Activated naive CD4-positive, alpha-beta T cell treated with anti-CD3 and anti-CD28 coated beads, Interleukin-2, amount 50 U/mL, for 24 hours (primary cell): ENCODE measurements at regions not wholly inside any gene's neighbourhood (a gene's known extent, or its start where the extent isn't known, plus 50 kb on each side); places are given as distances from the start of the nearest gene placed in this dataset.

ENCODE experiments used
- H3K27ac Mint-ChIP-seq: one replicate; pipeline ENCODE4 v1.8.0; 2021; ENCODE audit warnings: mild to moderate bottlenecking, mixed read lengths
- H3K27me3 Mint-ChIP-seq: one replicate; pipeline ENCODE4 v1.8.0; 2021; ENCODE audit warnings: mixed read lengths
- H3K36me3 Mint-ChIP-seq: one replicate; pipeline ENCODE4 v1.8.0; 2021; ENCODE audit warnings: mixed read lengths
- H3K4me1 Mint-ChIP-seq: one replicate; pipeline ENCODE4 v1.8.0; 2021; ENCODE audit warnings: mixed read lengths
- H3K4me3 Mint-ChIP-seq: one replicate; pipeline ENCODE4 v1.8.0; 2021; ENCODE audit warnings: mild to moderate bottlenecking, mixed read lengths
- H3K9me3 Mint-ChIP-seq: one replicate; pipeline ENCODE4 v1.8.0; 2021; ENCODE audit warnings: mixed read lengths

- H3K4me3 Mint-ChIP-seq = no peak overlapping the region
- H3K27me3 Mint-ChIP-seq = no peaks in the 10 kb centered on the region
- H3K4me1 Mint-ChIP-seq = peaks cover 16% of the 10 kb centered on the region
- no peaks in the 10 kb centered on the region for H3K36me3 Mint-ChIP-seq
- no peak overlapping the region for H3K27ac Mint-ChIP-seq
- no peaks in the 10 kb centered on the region for H3K9me3 Mint-ChIP-seq
Observed at GRCh38 chr13:40235160-40235796, 431.2 kb downstream of the FOXO1 start.

DNA sequence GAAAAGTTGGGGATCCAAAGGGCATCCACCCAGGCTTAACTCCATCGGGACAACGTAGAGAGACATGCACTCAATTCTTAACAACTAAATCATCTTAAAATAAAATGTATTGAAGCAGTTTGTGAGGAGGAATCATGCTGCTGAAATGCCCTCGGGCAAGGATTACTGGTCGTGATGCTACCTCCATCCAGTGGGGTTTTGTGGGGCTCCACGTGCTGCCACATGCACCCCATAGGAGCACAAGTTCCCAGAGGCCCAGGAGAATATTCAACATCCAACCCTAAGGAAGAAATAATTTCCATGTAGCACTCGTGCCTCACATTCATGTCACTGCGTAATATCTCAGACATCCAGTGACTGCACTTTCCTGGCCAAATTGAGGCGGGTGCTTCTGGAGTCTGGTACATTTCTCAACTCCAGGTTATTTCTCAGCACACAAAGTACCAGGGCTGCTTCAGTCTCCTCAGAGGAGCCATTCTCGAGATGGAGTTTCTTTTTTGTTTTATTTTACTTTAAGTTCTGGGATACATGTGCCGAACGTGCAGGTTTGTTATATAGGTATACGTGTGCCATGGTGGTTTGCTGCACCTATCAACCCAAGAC, 429.8 kb downstream of the FOXO1 start:
- H3K4me3 Mint-ChIP-seq = no peak overlapping the region
- no peaks in the 10 kb centered on the region for H3K27me3 Mint-ChIP-seq
- no peaks in the 10 kb centered on the region for H3K9me3 Mint-ChIP-seq
- no peaks in the 10 kb centered on the region for H3K36me3 Mint-ChIP-seq
- peaks cover 4% of the 10 kb centered on the region for H3K4me1 Mint-ChIP-seq
- no peak overlapping the region for H3K27ac Mint-ChIP-seq

DNA sequence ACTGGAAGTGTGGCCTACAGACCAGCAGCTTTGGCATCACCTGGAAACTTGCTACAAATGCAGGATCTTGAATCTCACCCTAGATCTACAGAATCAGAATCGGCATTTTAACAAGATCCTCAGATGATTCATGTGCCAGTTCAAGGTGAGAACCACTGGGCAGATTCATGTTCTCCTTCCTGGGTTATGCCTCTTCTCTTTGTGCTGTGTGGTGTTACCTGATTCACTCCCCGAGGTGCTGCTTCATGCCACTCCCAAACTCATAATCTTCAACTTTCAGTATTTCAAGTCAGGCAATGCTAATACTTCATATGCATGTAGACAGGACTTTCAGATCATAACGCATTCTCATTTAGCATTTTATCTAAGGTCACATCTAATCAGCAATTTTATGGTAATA, 427.7 kb downstream of the FOXO1 start:
- H3K27me3 Mint-ChIP-seq = no peaks in the 10 kb centered on the region
- no peaks in the 10 kb centered on the region for H3K36me3 Mint-ChIP-seq
- no peak overlapping the region for H3K4me3 Mint-ChIP-seq
- H3K4me1 Mint-ChIP-seq = no peaks in the 10 kb centered on the region
- H3K27ac Mint-ChIP-seq = no peak overlapping the region
- H3K9me3 Mint-ChIP-seq = no peaks in the 10 kb centered on the region

DNA sequence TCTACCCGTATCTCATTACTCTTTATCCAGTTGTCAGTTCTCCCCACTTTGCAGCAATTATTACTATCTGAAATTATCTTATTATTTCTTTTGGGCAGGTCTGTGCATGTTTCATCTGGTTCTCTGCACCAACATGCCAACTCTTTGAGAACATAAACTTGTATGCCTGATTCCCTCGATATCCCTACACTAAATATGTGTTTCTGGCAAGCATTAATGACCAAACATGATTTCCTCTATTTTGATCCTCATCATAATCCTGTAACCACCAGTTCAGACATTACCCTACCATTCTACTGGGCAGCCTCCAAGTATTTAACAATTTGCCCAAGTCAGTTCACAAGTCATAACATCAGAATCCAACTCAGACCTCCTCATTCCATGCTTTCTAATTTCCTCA, 426.1 kb downstream of the FOXO1 start:
- Mint-ChIP-seq H3K4me3 (no peak overlapping the region), H3K4me1 (peaks cover 8% of the 10 kb centered on the region), H3K27ac (no peak overlapping the region), H3K27me3 (no peaks in the 10 kb centered on the region), H3K36me3 (no peaks in the 10 kb centered on the region), H3K9me3 (no peaks in the 10 kb centered on the region)

- Mint-ChIP-seq H3K27me3 (no peaks in the 10 kb centered on the region), H3K4me1 (peaks cover 16% of the 10 kb centered on the region), H3K4me3 (no peak overlapping the region), H3K36me3 (no peaks in the 10 kb centered on the region), H3K27ac (no peak overlapping the region), H3K9me3 (no peaks in the 10 kb centered on the region)
Observed at GRCh38 chr13:40241125-40241798, 425.2 kb downstream of the FOXO1 start.

GRCh38 chr13:40243047-40243446, 423.4 kb downstream of the FOXO1 start:
- no peaks in the 10 kb centered on the region for H3K27me3 Mint-ChIP-seq
- H3K36me3 Mint-ChIP-seq = no peaks in the 10 kb centered on the region
- H3K4me3 Mint-ChIP-seq = no peak overlapping the region
- no peaks in the 10 kb centered on the region for H3K9me3 Mint-ChIP-seq
- peaks cover 26% of the 10 kb centered on the region for H3K4me1 Mint-ChIP-seq
- H3K27ac Mint-ChIP-seq = no peak overlapping the region

- H3K27ac Mint-ChIP-seq = no peak overlapping the region
- peaks cover 6% of the 10 kb centered on the region for H3K9me3 Mint-ChIP-seq
Observed at GRCh38 chr13:40243982-40244381, 422.5 kb downstream of the FOXO1 start.

DNA sequence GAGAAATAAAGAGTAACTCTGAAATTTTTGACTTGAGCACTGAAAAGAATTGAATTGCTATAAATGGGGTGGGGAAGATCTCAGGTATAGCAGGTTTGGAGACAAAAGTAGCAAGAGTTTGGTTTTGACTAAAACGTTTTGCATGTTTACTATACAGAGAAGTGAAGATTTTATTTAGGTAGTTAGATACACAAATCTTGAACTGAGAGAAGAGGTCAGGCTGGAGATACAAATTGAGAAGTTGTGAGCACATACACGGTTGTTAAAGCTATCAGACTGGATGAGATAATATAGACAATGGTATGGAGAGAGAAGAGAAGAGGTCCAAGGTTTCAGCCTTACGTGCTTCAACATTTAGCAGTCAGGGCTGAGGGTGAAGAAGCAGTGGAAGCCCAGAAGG, 420.9 kb downstream of the FOXO1 start:
- Mint-ChIP-seq H3K4me1 (peaks cover 35% of the 10 kb centered on the region), H3K36me3 (peaks cover 5% of the 10 kb centered on the region), H3K27ac (no peak overlapping the region), H3K9me3 (peaks cover 8% of the 10 kb centered on the region), H3K27me3 (no peaks in the 10 kb centered on the region), H3K4me3 (no peak overlapping the region)

More at GRCh38 chr13:40243982-40244381, 422.5 kb downstream of the FOXO1 start:
- Mint-ChIP-seq H3K36me3 (peaks cover 5% of the 10 kb centered on the region), H3K4me3 (no peak overlapping the region), H3K4me1 (peaks cover 35% of the 10 kb centered on the region), H3K27me3 (no peaks in the 10 kb centered on the region)

GRCh38 chr13:40247845-40248244, 418.6 kb downstream of the FOXO1 start:
- Mint-ChIP-seq H3K27ac (peak overlapping the region; percentile 56), H3K4me1 (peaks cover 55% of the 10 kb centered on the region), H3K4me3 (no peak overlapping the region), H3K9me3 (peaks cover 8% of the 10 kb centered on the region), H3K27me3 (no peaks in the 10 kb centered on the region), H3K36me3 (peaks cover 5% of the 10 kb centered on the region)

DNA sequence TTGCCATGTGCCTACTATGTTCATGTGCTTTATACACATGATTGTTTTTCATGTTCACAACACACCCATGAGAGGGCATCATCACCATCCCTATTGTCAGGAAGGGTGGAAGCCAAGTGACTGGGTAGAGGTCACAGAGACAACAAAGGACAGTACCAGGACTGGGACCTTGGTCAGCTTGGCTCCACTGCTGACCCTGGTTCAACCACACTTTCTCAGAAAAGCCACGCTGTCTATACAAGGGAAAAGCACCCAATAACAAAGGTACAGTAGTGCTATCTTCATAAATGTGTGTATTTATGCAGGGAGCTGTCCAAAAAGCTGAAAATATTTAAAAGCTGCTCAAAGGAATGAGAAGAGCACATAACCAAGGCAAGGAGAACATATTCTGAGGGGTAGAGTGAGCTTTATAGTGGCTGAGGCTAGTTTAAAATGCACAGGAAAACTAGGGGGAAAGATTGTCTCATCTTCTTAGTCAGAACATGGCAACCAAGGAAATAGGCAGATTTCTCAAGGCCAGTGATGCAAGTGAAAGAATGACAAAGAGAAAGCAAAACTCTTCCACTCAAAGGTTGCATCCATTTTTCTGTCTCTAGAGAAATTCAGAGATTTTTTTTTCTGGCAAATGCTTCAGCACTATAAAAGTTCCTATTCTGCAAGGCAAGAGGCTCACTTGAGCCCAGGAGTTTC, 415.0 kb downstream of the FOXO1 start:
- Mint-ChIP-seq H3K27ac (peak overlapping the region; percentile 76), H3K4me1 (peaks cover 48% of the 10 kb centered on the region), H3K4me3 (no peak overlapping the region), H3K36me3 (peaks cover 5% of the 10 kb centered on the region), H3K9me3 (peaks cover 8% of the 10 kb centered on the region), H3K27me3 (no peaks in the 10 kb centered on the region)

- Mint-ChIP-seq H3K27ac (no peak overlapping the region), H3K4me1 (peaks cover 48% of the 10 kb centered on the region), H3K4me3 (no peak overlapping the region), H3K36me3 (peaks cover 5% of the 10 kb centered on the region), H3K9me3 (peaks cover 8% of the 10 kb centered on the region), H3K27me3 (no peaks in the 10 kb centered on the region)
Observed at GRCh38 chr13:40252241-40252640, 414.2 kb downstream of the FOXO1 start.

GRCh38 chr13:40252676-40253075, 413.8 kb downstream of the FOXO1 start:
- H3K4me3 Mint-ChIP-seq = no peak overlapping the region
- peaks cover 8% of the 10 kb centered on the region for H3K9me3 Mint-ChIP-seq
- no peak overlapping the region for H3K27ac Mint-ChIP-seq
- peaks cover 44% of the 10 kb centered on the region for H3K4me1 Mint-ChIP-seq
- peaks cover 5% of the 10 kb centered on the region for H3K36me3 Mint-ChIP-seq
- H3K27me3 Mint-ChIP-seq = no peaks in the 10 kb centered on the region

- Mint-ChIP-seq H3K36me3 (no peaks in the 10 kb centered on the region), H3K4me1 (peaks cover 31% of the 10 kb centered on the region), H3K27ac (no peak overlapping the region)
Observed at GRCh38 chr13:40254394-40254793, 412.0 kb downstream of the FOXO1 start.

GRCh38 chr13:40255551-40255950, 410.9 kb downstream of the FOXO1 start:
- H3K9me3 Mint-ChIP-seq = no peaks in the 10 kb centered on the region
- no peak overlapping the region for H3K27ac Mint-ChIP-seq
- peaks cover 35% of the 10 kb centered on the region for H3K4me1 Mint-ChIP-seq
- peaks cover 2% of the 10 kb centered on the region for H3K36me3 Mint-ChIP-seq
- no peak overlapping the region for H3K4me3 Mint-ChIP-seq
- H3K27me3 Mint-ChIP-seq = no peaks in the 10 kb centered on the region

More at GRCh38 chr13:40254394-40254793, 412.0 kb downstream of the FOXO1 start:
- H3K9me3 Mint-ChIP-seq = no peaks in the 10 kb centered on the region
- H3K27me3 Mint-ChIP-seq = no peaks in the 10 kb centered on the region
- H3K4me3 Mint-ChIP-seq = no peak overlapping the region

DNA sequence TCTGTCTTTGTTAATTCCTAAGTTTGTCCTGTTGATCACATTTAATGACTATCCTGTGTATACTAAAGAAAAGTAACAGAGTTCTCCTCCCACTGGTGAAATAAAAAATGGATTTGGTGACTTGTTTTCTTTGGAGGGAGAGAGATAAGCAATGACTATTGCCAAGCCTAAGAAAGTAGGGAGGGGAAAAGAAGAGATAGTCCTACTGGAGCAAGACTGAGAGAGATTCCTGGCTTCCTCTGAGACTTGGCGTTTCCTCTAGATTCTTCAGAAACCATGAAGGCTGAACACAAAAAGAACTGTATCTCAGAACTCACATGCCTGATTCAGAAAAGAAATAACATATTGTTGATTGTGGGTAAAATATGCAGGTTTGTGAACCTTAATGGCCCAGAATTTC, 406.5 kb downstream of the FOXO1 start:
- no peaks in the 10 kb centered on the region for H3K27me3 Mint-ChIP-seq
- peak overlapping the region; percentile 20 for H3K27ac Mint-ChIP-seq
- H3K4me3 Mint-ChIP-seq = no peak overlapping the region
- H3K36me3 Mint-ChIP-seq = peaks cover 2% of the 10 kb centered on the region
- no peaks in the 10 kb centered on the region for H3K9me3 Mint-ChIP-seq
- peaks cover 14% of the 10 kb centered on the region for H3K4me1 Mint-ChIP-seq

DNA sequence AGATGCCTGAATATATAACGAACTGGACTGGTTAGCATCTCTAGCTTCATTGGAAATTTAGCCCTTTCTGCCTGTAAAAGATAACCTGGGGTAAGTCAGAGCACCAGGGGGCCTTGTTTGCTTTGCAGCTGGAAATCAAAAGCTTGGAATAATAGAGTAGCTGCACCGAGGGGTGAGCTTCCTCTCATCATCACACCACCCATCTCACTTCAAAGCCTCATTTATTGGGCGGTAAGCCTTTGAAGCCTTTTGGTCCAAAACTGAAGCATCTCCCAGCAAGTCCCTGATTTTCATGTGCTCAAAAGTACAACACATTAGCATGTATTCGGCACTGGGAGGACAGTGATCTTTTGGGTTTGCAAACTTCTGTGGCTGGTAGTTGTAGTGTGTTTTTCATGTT, 405.1 kb downstream of the FOXO1 start:
- Mint-ChIP-seq H3K4me1 (peaks cover 14% of the 10 kb centered on the region), H3K4me3 (no peak overlapping the region), H3K27me3 (no peaks in the 10 kb centered on the region), H3K36me3 (peaks cover 2% of the 10 kb centered on the region), H3K9me3 (no peaks in the 10 kb centered on the region), H3K27ac (no peak overlapping the region)
